GM12864 (cell line): ENCODE measurements at regions not wholly inside any gene's neighbourhood (a gene's known extent, or its start where the extent isn't known, plus 50 kb on each side); places are given as distances from the start of the nearest gene placed in this dataset.

Source experiments
- DNase-seq: peaks from one replicate; pipeline ENCODE4 v3.0.0-alpha.2; 2011; ENCODE audit warnings: low read depth
- H3K4me3 ChIP-seq: 2 replicates; pipeline ENCODE4 v1.5.1; 2011; ENCODE audit warnings: mild to moderate bottlenecking, low read depth, low read length, control low read depth
- TF ChIP-seq, protein P1 (sequence below): IDR thresholded peaks from 2 replicates; pipeline ENCODE4 v1.5.1; 2011; ENCODE audit warnings: low read depth, mild to moderate bottlenecking, moderate library complexity, low read length, control low read depth, inconsistent platforms; ENCODE audit errors: missing control alignments

DNA sequence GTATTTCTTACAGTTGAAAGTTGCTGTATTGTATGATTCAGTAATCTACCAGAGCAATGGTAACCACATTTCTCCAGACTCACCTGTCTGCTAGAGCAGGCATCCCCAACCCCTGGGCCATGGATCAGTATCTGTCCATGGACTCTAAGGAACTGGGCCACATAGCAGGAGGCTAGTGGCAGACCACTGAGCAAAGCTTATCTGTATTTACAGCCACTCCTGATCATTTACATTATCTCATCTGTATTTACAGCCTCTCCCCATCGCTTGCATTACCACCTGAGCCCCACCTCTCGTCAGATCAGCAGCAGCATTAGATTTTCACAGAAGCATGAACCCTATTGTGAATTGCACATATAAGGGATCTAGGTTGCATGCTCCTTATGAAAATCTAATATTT is 60.3 kb upstream of the MANEA start:
- TF ChIP-seq, protein P1, sequence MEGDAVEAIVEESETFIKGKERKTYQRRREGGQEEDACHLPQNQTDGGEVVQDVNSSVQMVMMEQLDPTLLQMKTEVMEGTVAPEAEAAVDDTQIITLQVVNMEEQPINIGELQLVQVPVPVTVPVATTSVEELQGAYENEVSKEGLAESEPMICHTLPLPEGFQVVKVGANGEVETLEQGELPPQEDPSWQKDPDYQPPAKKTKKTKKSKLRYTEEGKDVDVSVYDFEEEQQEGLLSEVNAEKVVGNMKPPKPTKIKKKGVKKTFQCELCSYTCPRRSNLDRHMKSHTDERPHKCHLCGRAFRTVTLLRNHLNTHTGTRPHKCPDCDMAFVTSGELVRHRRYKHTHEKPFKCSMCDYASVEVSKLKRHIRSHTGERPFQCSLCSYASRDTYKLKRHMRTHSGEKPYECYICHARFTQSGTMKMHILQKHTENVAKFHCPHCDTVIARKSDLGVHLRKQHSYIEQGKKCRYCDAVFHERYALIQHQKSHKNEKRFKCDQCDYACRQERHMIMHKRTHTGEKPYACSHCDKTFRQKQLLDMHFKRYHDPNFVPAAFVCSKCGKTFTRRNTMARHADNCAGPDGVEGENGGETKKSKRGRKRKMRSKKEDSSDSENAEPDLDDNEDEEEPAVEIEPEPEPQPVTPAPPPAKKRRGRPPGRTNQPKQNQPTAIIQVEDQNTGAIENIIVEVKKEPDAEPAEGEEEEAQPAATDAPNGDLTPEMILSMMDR = no peak
- no peak for DNase-seq
- H3K4me3 ChIP-seq = no peak overlapping the region

DNA sequence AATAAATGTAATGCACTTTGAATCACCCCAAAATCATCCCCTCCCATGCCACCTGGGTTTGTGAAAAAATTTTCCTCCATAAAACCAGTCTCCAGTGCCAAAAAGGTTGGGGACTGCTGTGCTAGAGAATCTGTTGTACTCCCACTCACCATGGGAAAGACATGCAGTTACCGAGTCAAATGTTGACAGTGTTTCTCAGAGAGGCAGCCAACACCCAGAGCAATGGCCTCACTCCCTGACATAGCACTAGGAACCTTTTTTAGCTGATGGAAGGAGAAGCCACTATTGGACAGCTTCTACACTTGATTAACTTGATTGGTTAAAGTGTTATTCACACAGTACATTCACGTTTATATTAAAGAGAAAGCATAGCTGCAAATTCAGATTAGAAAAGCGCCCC is 59.8 kb upstream of the MANEA start:
- H3K4me3 ChIP-seq = no peak overlapping the region
- TF ChIP-seq, protein P1 = no peak
- no peak for DNase-seq

DNA sequence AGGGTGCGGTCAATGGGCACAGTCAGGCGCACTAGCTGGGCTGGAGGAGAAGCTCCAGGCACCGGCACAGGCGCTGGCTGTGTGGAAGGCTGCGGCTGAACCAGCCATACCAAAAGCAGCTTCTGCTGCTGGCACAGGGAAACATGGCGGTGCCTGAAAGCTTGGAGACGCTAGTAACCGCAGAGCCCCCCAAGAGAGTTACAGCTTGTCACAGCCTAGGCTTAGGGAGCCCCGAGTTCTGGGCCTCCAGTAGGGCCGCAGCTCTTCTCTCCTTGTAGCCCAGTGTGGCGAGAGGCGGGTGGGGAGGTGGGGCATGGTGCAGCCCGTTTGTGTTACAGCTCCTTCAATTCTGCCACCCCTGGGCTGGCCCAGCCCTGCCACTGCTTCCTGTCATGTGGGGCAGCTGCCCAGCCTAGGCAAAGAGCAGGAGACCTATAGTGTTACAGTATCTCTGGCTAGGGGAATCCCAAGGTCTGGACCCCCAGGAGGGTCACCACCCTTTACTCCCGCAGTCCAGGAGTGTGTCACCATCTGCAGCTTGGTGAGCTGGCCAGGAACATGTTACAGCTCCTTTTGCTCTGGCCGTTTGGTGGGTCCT is 58.6 kb upstream of the MANEA start:
- no peak overlapping the region for H3K4me3 ChIP-seq
- TF ChIP-seq, protein P1 = no peak
- DNase-seq = no peak

DNA sequence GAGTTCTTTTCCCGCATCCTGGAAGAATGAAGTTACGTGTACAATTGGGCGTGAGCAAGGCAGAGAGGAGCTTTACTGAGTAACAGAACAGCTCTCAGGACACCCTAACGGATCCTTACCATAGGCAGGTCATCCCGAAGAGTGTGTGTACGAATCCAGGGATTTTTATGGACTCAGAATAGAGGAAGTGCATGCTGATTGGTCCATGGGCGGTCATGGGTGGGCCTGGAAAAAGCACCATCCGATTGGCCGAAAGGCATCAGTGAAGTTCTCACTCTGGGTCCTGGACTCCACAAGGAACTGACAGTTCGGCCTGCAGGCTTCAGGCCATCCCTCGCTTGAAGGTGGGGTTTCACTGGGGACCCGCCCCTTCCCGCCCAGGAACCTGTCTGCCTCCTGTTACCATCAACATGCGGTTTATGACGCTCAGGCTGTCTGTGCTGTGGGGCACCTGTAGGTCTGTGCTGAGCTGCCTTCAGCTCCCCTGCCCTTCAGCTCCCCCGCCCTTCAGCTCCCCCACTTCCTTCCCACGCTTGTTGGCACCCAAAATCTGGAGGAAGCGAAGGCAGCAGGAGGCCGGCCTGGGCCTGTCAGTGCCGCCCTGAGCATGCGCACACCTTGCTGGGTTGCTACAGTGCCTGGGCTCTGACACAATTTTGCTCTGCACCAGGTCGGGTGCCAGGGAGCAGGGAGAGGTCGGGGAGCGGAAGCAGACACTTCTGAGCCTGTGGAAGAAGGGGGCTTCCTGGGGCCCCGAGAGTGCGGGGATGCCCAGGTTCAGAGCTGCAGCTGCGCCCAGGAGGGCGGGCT is 57.9 kb upstream of the MANEA start:
- TF ChIP-seq, protein P1 = no peak
- no peak overlapping the region for H3K4me3 ChIP-seq
- no peak for DNase-seq

DNA sequence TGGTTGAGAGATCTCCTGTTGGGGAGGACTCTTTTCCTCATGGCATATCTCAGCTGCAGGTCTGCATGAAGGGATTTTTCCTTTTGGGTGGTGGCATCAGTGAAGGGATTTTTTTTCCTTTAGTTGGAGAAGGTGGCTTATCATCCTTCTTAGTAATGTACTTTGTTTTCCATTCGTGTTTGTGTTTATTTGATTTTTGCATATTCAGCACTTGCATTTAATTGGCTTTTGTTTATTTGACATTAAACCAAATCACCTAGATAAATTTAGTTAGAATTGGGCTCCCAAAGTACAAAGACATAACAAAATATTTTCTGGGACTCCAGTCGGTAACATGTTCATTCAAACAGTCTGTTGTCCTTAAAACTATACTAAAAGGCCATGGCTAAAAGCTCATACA is 56.2 kb upstream of the MANEA start:
- no peak overlapping the region for H3K4me3 ChIP-seq
- DNase-seq = no peak
- TF ChIP-seq, protein P1 = no peak
